Lower leg skin (tissue), 4 donors: ENCODE measurements at regions not wholly inside any gene's neighbourhood (a gene's known extent, or its start where the extent isn't known, plus 50 kb on each side); places are given as distances from the start of the nearest gene placed in this dataset.
"Not testable (repeated sequence)": the region's sequence is repeated elsewhere in the genome, so short reads cannot be mapped to it uniquely, and the experiment has no call there.

Experiments
- DNase-seq, 2 donors: peaks; one replicate each; pipeline ENCODE4 v3.0.0-alpha.2; 2019; ENCODE audit warnings: low spot score in 2 of 2
- H3K4me3 ChIP-seq: fragments of 200-600 bp; sonication (generic); 2 replicates; pipeline ENCODE4 v1.5.1; 2017; ENCODE audit warnings: mild to moderate bottlenecking, low read depth; ENCODE audit not compliant: poor library complexity, severe bottlenecking
- POLR2A ChIP-seq, 2 donors: fragments of 450-650 bp; IDR thresholded peaks; one replicate each; pipeline ENCODE4 v1.6.1; 2016 to 2017; ENCODE audit warnings: antibody characterized with exemption in 2 of 2, mild to moderate bottlenecking in 1 of 2, moderate library complexity in 1 of 2
- WGBS, 2 donors: methylation state at CpG; one replicate each; pipeline ENCODE4 v1.1.5; 2018; 5-methylcytosine and 5-hydroxymethylcytosine counted together
- intact Hi-C: fragments of 100-400 bp; cut with DNase I; formaldehyde crosslinking; loops from one replicate; pipeline ENCODE4 v1.15.0; 2023; ENCODE audit warnings: low total_unique reads
- TF ChIP-seq, protein P1 (sequence below), 3 donors: fragments of 450-650 bp; IDR thresholded peaks; one replicate each; pipeline ENCODE4 v1.5.1; 2016; ENCODE audit warnings: antibody characterized with exemption in 3 of 3, mild to moderate bottlenecking in 3 of 3, moderate library complexity in 2 of 3

DNA sequence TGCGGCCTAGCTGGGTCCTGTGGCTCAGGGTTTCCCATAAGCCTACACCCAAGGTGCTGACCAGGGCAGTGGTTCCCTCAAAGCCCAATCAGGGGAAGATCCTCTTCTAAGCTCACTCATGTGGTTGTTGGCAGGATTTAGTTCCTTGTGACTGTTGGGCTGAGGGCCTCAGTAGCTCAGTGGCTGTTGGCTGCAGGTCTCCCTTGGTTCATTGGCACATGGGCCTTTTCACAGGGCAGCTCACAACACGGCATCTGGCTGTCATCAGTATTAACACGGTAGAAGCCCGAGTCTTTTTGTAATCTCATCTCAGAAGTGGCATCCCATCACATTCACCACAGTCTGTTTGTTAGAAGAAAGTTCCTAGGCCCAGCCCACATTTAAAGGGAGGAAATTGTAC lies 188.2 kb upstream of the HMCN1 start:
- intact Hi-C loops: no loop called here
- no peak for DNase-seq
- TF ChIP-seq POLR2A (IDR thresholded peaks at IDR 0.05): no peak
- TF ChIP-seq, protein P1, sequence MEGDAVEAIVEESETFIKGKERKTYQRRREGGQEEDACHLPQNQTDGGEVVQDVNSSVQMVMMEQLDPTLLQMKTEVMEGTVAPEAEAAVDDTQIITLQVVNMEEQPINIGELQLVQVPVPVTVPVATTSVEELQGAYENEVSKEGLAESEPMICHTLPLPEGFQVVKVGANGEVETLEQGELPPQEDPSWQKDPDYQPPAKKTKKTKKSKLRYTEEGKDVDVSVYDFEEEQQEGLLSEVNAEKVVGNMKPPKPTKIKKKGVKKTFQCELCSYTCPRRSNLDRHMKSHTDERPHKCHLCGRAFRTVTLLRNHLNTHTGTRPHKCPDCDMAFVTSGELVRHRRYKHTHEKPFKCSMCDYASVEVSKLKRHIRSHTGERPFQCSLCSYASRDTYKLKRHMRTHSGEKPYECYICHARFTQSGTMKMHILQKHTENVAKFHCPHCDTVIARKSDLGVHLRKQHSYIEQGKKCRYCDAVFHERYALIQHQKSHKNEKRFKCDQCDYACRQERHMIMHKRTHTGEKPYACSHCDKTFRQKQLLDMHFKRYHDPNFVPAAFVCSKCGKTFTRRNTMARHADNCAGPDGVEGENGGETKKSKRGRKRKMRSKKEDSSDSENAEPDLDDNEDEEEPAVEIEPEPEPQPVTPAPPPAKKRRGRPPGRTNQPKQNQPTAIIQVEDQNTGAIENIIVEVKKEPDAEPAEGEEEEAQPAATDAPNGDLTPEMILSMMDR (IDR thresholded peaks at IDR 0.05): no peak
- 87 to 90% methylated on average over 4 of the region's 4 CpGs for WGBS, 2 donors
- H3K4me3 ChIP-seq: no peak overlapping the region

DNA sequence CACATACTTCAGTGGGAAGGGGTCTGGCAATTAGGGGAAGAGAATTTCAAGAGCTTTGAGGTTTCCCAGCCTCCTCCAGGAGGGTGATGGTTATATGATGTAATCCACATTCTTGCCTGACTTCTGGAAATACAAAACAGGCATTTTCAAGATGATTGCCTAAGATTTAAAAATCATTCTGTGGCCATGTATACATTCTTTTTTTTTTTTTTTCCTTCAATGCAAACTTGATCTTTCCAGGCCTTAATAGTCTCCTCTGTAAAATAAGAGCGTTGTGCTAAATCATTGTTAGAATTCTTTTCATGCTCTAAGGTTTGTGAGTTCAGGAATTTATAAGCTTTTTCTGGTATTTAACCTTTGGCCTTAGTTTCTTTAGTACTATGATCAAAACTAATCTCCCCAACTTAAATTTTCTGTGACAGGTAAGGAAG lies 192.3 kb upstream of the HMCN1 start:
- TF ChIP-seq, protein P1 (IDR thresholded peaks at IDR 0.05): no peak
- no peak for TF ChIP-seq POLR2A (IDR thresholded peaks at IDR 0.05)
- intact Hi-C loops: no loop called here
- H3K4me3 ChIP-seq: no peak overlapping the region
- DNase-seq: no peak
- 71 to 73% methylated on average over 1 of the region's 1 CpG for WGBS, 2 donors

DNA sequence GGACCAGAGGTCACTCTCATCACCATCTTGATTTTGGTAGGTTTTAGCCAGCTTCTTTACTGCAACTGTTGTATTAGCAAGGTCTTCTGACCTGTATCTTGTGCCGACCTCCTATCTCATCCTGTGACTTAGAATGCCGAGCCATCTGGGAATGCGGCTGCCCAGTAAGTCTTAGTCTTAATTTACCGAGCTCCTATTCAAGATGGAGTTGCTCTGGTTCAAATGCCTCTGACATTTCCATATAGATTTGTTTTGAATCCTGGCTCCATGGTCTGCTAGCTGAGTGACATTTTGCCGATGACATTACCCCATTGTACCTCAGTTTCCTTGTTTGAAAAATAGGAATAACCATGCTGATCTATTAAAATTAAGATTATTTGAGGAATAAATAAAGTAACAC lies 193.9 kb upstream of the HMCN1 start:
- intact Hi-C loops: no loop called here
- TF ChIP-seq, protein P1 (IDR thresholded peaks at IDR 0.05): no peak
- no peak for TF ChIP-seq POLR2A (IDR thresholded peaks at IDR 0.05)
- DNase-seq: no peak
- 98% methylated on average over 5 of the region's 5 CpGs for WGBS, 2 donors
- H3K4me3 ChIP-seq: no peak overlapping the region

DNA sequence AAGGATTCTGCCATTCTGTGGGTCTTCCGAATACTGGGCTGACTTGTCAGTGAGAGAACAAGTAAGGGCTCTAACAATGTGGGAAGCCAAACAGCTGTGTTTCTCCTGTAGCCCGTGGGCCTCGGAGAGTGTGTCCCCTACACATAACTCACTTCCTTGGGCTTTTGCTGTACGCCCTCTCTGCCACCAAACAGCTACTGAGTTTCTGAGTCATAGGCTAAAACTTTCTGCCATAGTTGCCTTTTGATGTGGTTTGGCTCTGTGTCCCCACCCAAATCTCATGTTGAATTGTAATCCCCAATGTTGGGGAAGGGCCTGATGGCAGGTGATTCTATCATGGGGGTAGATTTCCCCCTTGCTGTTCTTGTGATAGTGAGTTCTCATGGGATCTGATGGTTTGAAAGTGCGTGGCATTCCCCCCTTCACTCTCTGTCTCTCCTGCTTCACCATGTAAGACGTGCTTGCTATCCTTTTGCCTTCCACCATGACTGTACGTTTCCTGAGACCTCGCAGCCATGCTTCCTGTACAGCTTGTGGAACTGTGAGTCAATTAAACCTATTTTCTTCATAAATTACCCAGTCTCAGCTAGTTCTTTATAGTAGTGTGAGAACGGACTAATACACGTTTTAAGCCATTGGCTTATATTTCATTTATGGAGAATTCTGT lies 194.8 kb upstream of the HMCN1 start:
- 87 to 95% methylated on average over 10 of the region's 10 CpGs for whole genome bisulfite sequencing, 2 donors
- DNase-seq: no peak
- intact Hi-C loops: no loop called here
- TF ChIP-seq, protein P1 (IDR thresholded peaks at IDR 0.05): no peak
- no peak for TF ChIP-seq POLR2A (IDR thresholded peaks at IDR 0.05)
- no peak overlapping the region for H3K4me3 ChIP-seq

DNA sequence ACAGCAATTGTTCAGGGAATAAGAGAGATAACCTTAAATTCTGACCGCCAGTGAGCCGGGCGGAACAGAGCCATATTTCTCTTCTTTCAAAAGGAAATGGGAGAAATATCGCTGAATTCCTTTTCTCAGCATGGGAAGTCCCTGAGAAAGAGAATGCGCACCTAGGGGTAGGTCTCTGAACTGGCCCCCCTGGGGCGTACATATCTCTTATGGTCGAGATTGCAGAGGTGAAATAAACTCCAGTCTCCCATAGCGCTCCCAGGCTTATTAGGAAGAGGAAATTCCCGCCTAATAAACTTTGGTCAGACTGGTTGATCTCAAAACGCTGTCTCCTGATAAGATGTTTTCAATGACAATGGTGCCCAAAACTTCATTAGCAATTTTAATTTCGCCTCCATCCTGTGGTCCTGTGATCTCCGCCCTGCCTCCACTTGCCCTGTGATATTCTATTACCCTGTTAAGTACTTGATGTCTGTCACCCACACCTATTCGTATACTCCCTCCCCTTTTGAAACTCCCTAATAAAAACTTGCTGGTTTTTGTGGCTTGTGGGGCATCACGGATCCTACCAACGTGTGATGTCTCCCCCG lies 195.8 kb upstream of the HMCN1 start:
- 81 to 83% methylated on average over 16 of the region's 16 CpGs for WGBS, 2 donors
- H3K4me3 ChIP-seq, DNase-seq, intact Hi-C loops: not testable (repeated sequence)

DNA sequence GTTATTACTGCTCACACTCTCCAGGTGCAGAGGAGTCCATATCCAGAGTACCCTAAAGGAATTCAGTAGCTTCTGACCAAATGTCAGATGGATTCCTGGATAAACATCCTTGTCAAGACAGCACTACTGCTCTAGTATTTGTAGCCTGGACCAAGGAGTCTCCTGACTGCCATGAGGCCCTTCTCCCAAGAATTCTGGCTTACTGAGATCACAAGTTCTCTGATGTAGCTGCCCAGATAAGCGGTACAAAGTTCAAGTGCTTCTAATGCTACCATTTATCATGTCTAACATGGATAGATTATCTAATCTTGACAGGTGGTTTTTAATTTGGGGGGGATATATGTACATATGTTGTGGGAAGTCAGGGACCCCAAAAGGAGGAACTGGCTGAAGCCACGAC lies 196.6 kb upstream of the HMCN1 start:
- TF ChIP-seq, protein P1 (IDR thresholded peaks at IDR 0.05): no peak
- TF ChIP-seq POLR2A (IDR thresholded peaks at IDR 0.05): no peak
- no peak for DNase-seq
- intact Hi-C loops: no loop called here
- WGBS, 2 donors: 89 to 92% methylated on average over 2 of the region's 2 CpGs
- H3K4me3 ChIP-seq: no peak overlapping the region
